Uterus (tissue), 2 donors: ENCODE measurements at regions not wholly inside any gene's neighbourhood (a gene's known extent, or its start where the extent isn't known, plus 50 kb on each side); places are given as distances from the start of the nearest gene placed in this dataset.

Experiments
- POLR2A ChIP-seq, 2 donors: fragments of 450-650 bp; IDR thresholded peaks; one replicate each; pipeline ENCODE4 v1.6.1; 2016; ENCODE audit warnings: antibody characterized with exemption in 2 of 2, mild to moderate bottlenecking in 1 of 2, moderate library complexity in 1 of 2
- TF ChIP-seq, protein P1 (sequence below), 4 experiments: fragments of 200-600 bp in 2 of 4; fragments of 450-650 bp in 2 of 4; sonication (generic) in 2 of 4; IDR thresholded peaks; one replicate each; pipeline ENCODE4 v1.5.1; 2016 to 2019; ENCODE audit warnings: antibody characterized with exemption in 4 of 4, mild to moderate bottlenecking in 2 of 4, moderate library complexity in 1 of 4

DNA sequence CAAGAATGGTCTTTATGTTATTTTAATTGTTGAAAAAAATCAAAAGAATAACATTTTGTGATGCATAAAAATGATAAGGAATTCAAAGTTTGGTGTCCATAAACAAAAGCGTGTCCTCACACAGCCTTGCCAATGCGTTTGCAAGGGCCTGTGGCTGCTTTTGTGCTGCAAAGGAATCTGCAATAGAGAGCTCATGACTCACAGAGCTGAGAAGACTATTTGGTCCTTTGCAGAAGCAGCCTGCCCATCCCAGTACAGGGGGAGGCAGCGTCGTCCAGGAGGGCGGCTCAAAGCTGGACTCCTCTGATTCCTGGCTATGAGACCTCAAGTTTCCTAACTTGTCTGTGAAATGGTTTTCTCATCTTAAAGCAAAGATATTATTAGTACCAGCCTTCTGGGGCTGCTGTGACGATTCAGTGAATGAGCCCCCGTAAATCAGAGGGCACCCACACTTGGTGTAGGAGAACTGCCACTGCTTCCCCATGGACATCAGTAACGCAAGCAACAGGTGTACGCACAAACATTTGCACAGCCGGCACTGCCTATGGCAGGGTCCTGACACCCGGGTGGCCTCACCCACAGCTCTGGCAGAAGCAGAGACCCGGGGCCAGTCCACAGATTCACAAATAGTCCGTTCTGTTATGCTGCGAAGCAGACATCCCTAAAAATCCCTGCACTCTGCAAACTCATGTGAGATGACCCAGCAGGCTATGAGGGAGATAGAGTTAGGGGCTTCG is 70.6 kb upstream of the ASAP2 start:
- TF ChIP-seq, protein P1, sequence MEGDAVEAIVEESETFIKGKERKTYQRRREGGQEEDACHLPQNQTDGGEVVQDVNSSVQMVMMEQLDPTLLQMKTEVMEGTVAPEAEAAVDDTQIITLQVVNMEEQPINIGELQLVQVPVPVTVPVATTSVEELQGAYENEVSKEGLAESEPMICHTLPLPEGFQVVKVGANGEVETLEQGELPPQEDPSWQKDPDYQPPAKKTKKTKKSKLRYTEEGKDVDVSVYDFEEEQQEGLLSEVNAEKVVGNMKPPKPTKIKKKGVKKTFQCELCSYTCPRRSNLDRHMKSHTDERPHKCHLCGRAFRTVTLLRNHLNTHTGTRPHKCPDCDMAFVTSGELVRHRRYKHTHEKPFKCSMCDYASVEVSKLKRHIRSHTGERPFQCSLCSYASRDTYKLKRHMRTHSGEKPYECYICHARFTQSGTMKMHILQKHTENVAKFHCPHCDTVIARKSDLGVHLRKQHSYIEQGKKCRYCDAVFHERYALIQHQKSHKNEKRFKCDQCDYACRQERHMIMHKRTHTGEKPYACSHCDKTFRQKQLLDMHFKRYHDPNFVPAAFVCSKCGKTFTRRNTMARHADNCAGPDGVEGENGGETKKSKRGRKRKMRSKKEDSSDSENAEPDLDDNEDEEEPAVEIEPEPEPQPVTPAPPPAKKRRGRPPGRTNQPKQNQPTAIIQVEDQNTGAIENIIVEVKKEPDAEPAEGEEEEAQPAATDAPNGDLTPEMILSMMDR (IDR thresholded peaks at IDR 0.05), result no peak
- TF ChIP-seq POLR2A (IDR thresholded peaks at IDR 0.05), result no peak
